RPMI8226 (cell line): ENCODE measurements at regions not wholly inside any gene's neighbourhood (a gene's known extent, or its start where the extent isn't known, plus 50 kb on each side); places are given as distances from the start of the nearest gene placed in this dataset.
A peak's percentile ranks its signal among the peaks of the same experiment; 100 is the strongest.

Experiments used
- DNase-seq: peaks from one replicate; pipeline ENCODE4 v3.0.0-alpha.2; 2015

DNA sequence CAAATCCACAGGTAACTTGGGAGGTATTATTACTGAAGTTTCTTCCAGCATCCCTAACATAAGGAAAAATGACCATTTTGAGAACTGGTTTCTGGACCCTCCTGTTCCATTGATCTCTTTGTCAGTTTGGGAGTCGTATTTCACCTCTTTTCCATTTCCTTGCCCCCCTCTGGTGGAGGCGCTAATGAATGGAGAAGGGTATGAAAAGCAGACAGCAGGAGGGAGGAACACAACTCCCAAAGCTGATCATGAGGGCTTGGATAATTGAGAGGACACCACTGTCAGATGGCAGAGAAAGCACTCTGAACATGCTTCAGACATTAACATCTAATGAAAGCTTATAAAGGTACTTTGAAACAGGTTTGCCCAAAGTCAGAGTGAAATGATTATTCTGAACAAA is 56.6 kb upstream of the TLK1 start:
- DNase-seq: no peak

DNA sequence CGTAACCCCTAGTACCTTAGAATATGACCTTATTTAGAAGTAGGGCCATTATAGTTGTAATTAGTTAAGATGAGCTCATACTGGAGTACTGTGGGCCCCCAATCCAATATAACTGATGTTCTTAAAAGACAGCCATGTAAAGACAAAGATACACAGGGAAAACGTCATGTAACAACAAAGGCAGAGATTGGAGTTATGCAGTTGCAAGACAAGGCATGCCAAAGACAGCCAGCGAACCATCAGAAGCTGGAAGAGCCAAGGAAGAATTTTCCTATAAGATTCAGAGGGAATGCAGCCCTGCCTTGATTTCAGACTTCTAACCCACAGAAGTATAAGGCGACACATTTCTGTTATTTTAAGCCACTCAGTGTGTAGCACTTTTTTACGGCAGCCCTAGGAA is 55.9 kb upstream of the TLK1 start:
- DNase-seq: no peak

DNA sequence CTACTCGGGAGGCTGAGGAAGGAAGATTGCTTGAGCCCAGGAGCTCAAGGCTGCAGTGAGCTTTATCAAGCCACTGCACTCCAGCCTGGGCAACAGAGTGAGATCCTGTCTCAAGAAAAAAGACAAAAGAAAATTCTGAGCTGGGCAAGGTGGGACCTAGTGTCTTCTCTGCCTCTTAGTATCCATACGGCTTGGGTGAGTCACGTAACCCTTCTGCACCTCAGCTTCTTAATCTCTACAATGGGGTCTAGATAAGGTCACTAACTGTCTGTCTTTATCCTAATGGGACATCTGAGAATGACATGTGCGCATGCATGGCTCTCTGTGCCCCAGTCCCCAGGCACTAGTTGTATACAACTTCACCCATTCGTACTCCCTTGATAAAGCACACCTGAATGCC is 53.4 kb upstream of the TLK1 start:
- DNase-seq: no peak

DNA sequence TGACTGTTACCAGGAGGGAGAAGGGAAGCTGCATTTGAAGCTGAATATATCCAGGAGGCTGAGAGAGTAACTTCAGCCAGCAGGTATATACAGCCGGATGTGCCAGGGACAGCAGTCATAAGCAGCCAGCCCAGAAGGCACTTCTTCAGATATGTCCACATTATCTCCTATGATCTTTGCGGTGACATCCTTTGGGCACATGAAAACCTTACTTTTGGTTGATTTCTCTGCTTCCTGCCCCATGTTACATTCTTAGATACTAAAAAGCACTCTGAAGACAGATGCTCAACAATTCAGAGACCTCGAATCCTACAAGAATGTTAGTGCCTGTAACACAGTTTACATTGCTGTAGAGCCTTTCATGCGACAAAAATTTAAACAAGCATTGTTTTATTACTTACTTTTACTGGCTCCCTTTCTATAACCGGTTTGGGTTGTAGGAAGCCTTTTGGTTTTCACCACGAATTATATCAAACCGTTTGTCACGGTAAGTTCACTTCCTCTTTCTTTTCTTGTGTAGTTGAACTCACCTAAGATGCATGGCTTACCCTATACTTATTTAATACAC is 50.3 kb upstream of the TLK1 start:
- DNase-seq: peak; percentile 23
